ENCODE measurements at regions not wholly inside any gene's neighbourhood (a gene's known extent, or its start where the extent isn't known, plus 50 kb on each side); places are given as distances from the start of the nearest gene placed in this dataset.

GRCh38 chr15:95228856-95229555, 997.6 kb downstream of the MCTP2 start:
- H3K4me3 ChIP-seq (ENCODE audit: low read length): no peak overlapping the region
- H3K4me2 ChIP-seq (ENCODE audit: low read depth, low read length): no peak overlapping the region
- H3F3A ChIP-seq (ENCODE audit: insufficient read depth, low read length): no peaks in the 10 kb centered on the region
- H2AFZ ChIP-seq (ENCODE audit: low read length): no peak overlapping the region
- H3K9ac ChIP-seq (ENCODE audit: low read length): no peak overlapping the region
- no peaks in the 10 kb centered on the region for H3K9me2 ChIP-seq (replicated peaks; ENCODE audit: insufficient read depth, low read length)
- H3K4me1 ChIP-seq (ENCODE audit: low read length): no peaks in the 10 kb centered on the region
- no peaks in the 10 kb centered on the region for H3K27me3 ChIP-seq (replicated peaks; ENCODE audit: insufficient read depth, low read length)
- DNase-seq: no peak
- no peaks in the 10 kb centered on the region for H3K36me3 ChIP-seq (replicated peaks; ENCODE audit: insufficient read depth, low read length)
- H4K20me1 ChIP-seq (ENCODE audit: insufficient read depth, low read length): no peaks in the 10 kb centered on the region
- no peaks in the 10 kb centered on the region for H3K79me2 ChIP-seq (ENCODE audit: low read length)
- no peak overlapping the region for H3K27ac ChIP-seq (ENCODE audit: low read length)
- TF ChIP-seq EZH2 (optimal IDR thresholded peaks at IDR 0.05; ENCODE audit: low read depth, low read length) (no peak), EZH2phosphoT487 (IDR thresholded peaks at IDR 0.05; ENCODE audit: low read length) (no peak), CTCF (IDR thresholded peaks at IDR 0.05; ENCODE audit: low read length) (no peak)
- H3K9me3 ChIP-seq (replicated peaks; ENCODE audit: insufficient read depth, low read length): no peaks in the 10 kb centered on the region

GRCh38 chr15:95235033-95235432, 1003.7 kb downstream of the MCTP2 start:
- no peak for TF ChIP-seq EZH2 (optimal IDR thresholded peaks at IDR 0.05; ENCODE audit: low read depth, low read length)
- no peak for TF ChIP-seq CTCF (IDR thresholded peaks at IDR 0.05; ENCODE audit: low read length)
- TF ChIP-seq EZH2phosphoT487 (IDR thresholded peaks at IDR 0.05; ENCODE audit: low read length): no peak
- Histone ChIP-seq H3K9me2 (replicated peaks; ENCODE audit: insufficient read depth, low read length) (no peaks in the 10 kb centered on the region), H3K4me3 (ENCODE audit: low read length) (no peak overlapping the region), H3K4me1 (ENCODE audit: low read length) (no peaks in the 10 kb centered on the region), H4K20me1 (ENCODE audit: insufficient read depth, low read length) (no peaks in the 10 kb centered on the region), H3K36me3 (replicated peaks; ENCODE audit: insufficient read depth, low read length) (no peaks in the 10 kb centered on the region), H3K4me2 (ENCODE audit: low read depth, low read length) (no peak overlapping the region), H3K9ac (ENCODE audit: low read length) (no peak overlapping the region), H3K79me2 (ENCODE audit: low read length) (no peaks in the 10 kb centered on the region), H3F3A (ENCODE audit: insufficient read depth, low read length) (no peaks in the 10 kb centered on the region), H3K9me3 (replicated peaks; ENCODE audit: insufficient read depth, low read length) (no peaks in the 10 kb centered on the region), H2AFZ (ENCODE audit: low read length) (no peak overlapping the region), H3K27me3 (replicated peaks; ENCODE audit: insufficient read depth, low read length) (no peaks in the 10 kb centered on the region), H3K27ac (ENCODE audit: low read length) (no peak overlapping the region)
- no peak for DNase-seq

DNA sequence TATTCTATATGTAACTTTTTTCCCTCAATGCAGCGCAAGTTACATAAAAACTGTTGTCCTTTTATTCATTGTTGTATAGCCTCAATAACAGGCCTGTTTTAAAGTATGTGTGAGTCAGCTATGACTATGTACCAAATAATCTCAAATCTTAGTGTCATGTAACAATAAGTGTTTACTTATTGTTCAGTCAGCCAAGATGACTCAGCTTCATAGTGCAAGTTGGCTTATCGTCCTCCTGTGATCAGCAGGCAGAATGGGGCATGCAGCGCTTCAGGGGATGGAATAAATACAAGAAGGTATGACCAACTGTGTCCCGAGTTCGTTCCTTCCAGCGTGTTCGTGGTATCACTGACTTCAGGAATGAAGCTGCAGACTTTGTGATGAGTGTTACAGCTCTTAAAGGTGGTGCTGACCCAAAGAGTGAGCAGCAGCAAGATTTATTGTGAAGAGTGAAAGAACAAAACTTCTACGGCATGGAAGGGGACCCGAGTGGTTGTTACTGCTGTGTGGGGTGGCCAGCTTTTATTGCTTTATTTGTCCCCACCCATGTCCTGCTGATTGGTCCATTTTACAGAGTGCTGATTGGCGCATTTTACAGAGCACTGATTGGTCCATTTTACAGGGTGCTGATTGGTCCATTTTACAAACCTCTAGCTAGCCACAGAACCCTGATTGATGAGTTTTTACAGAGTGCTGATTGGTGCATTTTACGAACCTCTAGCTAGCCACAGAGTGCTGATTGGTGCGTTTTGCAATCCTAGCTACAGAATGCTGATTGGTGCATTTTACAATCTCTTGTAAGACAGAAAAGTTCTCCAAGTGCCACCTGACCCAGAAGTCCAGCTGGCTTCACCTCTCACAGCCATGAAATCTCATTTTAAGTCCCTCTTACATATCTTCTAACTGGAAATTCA, 1016.0 kb downstream of the MCTP2 start:
- no peak for TF ChIP-seq CTCF (IDR thresholded peaks at IDR 0.05; ENCODE audit: low read length)
- TF ChIP-seq EZH2 (optimal IDR thresholded peaks at IDR 0.05; ENCODE audit: low read depth, low read length): no peak
- TF ChIP-seq EZH2phosphoT487 (IDR thresholded peaks at IDR 0.05; ENCODE audit: low read length): no peak
- Histone ChIP-seq H4K20me1 (ENCODE audit: insufficient read depth, low read length) (no peaks in the 10 kb centered on the region), H3K9me2 (replicated peaks; ENCODE audit: insufficient read depth, low read length) (no peaks in the 10 kb centered on the region), H3K27ac (ENCODE audit: low read length) (no peak overlapping the region), H3K9ac (ENCODE audit: low read length) (no peak overlapping the region), H3K4me2 (ENCODE audit: low read depth, low read length) (no peak overlapping the region), H3K9me3 (replicated peaks; ENCODE audit: insufficient read depth, low read length) (no peaks in the 10 kb centered on the region), H2AFZ (ENCODE audit: low read length) (no peak overlapping the region), H3K79me2 (ENCODE audit: low read length) (no peaks in the 10 kb centered on the region), H3K4me1 (ENCODE audit: low read length) (no peaks in the 10 kb centered on the region), H3K4me3 (ENCODE audit: low read length) (no peak overlapping the region), H3F3A (ENCODE audit: insufficient read depth, low read length) (no peaks in the 10 kb centered on the region), H3K36me3 (replicated peaks; ENCODE audit: insufficient read depth, low read length) (no peaks in the 10 kb centered on the region), H3K27me3 (replicated peaks; ENCODE audit: insufficient read depth, low read length) (no peaks in the 10 kb centered on the region)
- no peak for DNase-seq

Data from MM.1S (cell line).